Testis (tissue), 2 donors: ENCODE measurements at regions not wholly inside any gene's neighbourhood (a gene's known extent, or its start where the extent isn't known, plus 50 kb on each side); places are given as distances from the start of the nearest gene placed in this dataset.

ENCODE experiments used
- DNase-seq: peaks from one replicate; pipeline ENCODE4 v3.0.0-alpha.2; 2019
- H3K27ac ChIP-seq, 2 donors: fragments of 200-600 bp; sonication (generic); one replicate each; pipeline ENCODE4 v1.5.1; 2019
- H3K27me3 ChIP-seq: fragments of 200-600 bp; sonication (generic); one replicate; pipeline ENCODE4 v1.5.1; 2019
- H3K36me3 ChIP-seq: fragments of 200-600 bp; sonication (generic); one replicate; pipeline ENCODE4 v1.5.1; 2017; ENCODE audit warnings: low read depth; ENCODE audit errors: missing control alignments
- H3K4me1 ChIP-seq: fragments of 200-600 bp; sonication (generic); one replicate; pipeline ENCODE4 v1.5.1; 2019
- H3K4me3 ChIP-seq, 2 donors: fragments of 200-600 bp; sonication (generic); one replicate each; pipeline ENCODE4 v1.5.1; 2017 to 2019
- H3K9me3 ChIP-seq: fragments of 200-600 bp; sonication (generic); one replicate; pipeline ENCODE4 v1.5.1; 2017
- CTCF ChIP-seq, 3 experiments: fragments of 450-650 bp in 2 of 3; fragments of 200-600 bp in 1 of 3; sonication (generic) in 1 of 3; IDR thresholded peaks; one replicate each; pipeline ENCODE4 v1.5.1; 2016 to 2019; ENCODE audit warnings: antibody characterized with exemption in 3 of 3, mild to moderate bottlenecking in 2 of 3, moderate library complexity in 1 of 3
- POLR2A ChIP-seq: fragments of 450-650 bp; IDR thresholded peaks from one replicate; pipeline ENCODE4 v1.6.1; 2017; ENCODE audit warnings: antibody characterized with exemption, mild to moderate bottlenecking, moderate library complexity
- WGBS, 2 donors: methylation state at CpG; one replicate each; pipeline ENCODE4 v1.1.5; 2018; 5-methylcytosine and 5-hydroxymethylcytosine counted together
- intact Hi-C: fragments of 100-400 bp; cut with DNase I; formaldehyde crosslinking; loops from one replicate; pipeline ENCODE4 v1.15.1; 2023; ENCODE audit warnings: low total_unique reads

- no peak overlapping the region for H3K27ac ChIP-seq
- WGBS, 2 donors: 91 to 93% methylated on average over 3 of the region's 3 CpGs
- no peak for DNase-seq
- no peaks in the 10 kb centered on the region for H3K27me3 ChIP-seq
- H3K9me3 ChIP-seq: no peaks in the 10 kb centered on the region
- H3K36me3 ChIP-seq: no peaks in the 10 kb centered on the region
- H3K4me3 ChIP-seq: no peak overlapping the region
- H3K4me1 ChIP-seq: no peaks in the 10 kb centered on the region
- intact Hi-C loops: no loop called here
- no peak for TF ChIP-seq POLR2A
- TF ChIP-seq CTCF (IDR thresholded peaks at IDR 0.05): no peak
Measured at GRCh38 chr5:63603996-63604395, 358.2 kb downstream of the HTR1A start.

GRCh38 chr5:63602971-63603370, 359.3 kb downstream of the HTR1A start:
- Histone ChIP-seq H3K27me3 (no peaks in the 10 kb centered on the region), H3K36me3 (no peaks in the 10 kb centered on the region), H3K27ac (no peak overlapping the region), H3K4me3 (no peak overlapping the region), H3K4me1 (no peaks in the 10 kb centered on the region), H3K9me3 (no peaks in the 10 kb centered on the region)
- no peak for TF ChIP-seq CTCF (IDR thresholded peaks at IDR 0.05)
- TF ChIP-seq POLR2A: no peak
- no peak for DNase-seq
- intact Hi-C loops: no loop called here

GRCh38 chr5:63596254-63596653, 366.0 kb downstream of the HTR1A start:
- no peaks in the 10 kb centered on the region for H3K4me1 ChIP-seq
- no peaks in the 10 kb centered on the region for H3K9me3 ChIP-seq
- no peak overlapping the region for H3K27ac ChIP-seq
- H3K4me3 ChIP-seq: no peak overlapping the region
- TF ChIP-seq CTCF (IDR thresholded peaks at IDR 0.05): no peak
- no peak for TF ChIP-seq POLR2A
- no peaks in the 10 kb centered on the region for H3K27me3 ChIP-seq
- no peaks in the 10 kb centered on the region for H3K36me3 ChIP-seq
- intact Hi-C loops: no loop called here
- DNase-seq: no peak

GRCh38 chr5:63573380-63573779, 388.9 kb downstream of the HTR1A start:
- Histone ChIP-seq H3K36me3 (no peaks in the 10 kb centered on the region), H3K4me3 (no peak overlapping the region), H3K9me3 (no peaks in the 10 kb centered on the region), H3K27me3 (no peaks in the 10 kb centered on the region), H3K27ac (no peak overlapping the region), H3K4me1 (no peaks in the 10 kb centered on the region)
- no peak for TF ChIP-seq POLR2A
- no peak for TF ChIP-seq CTCF (IDR thresholded peaks at IDR 0.05)
- DNase-seq: no peak
- intact Hi-C loops: no loop called here

GRCh38 chr5:63572740-63573139, 389.5 kb downstream of the HTR1A start:
- Histone ChIP-seq H3K9me3 (no peaks in the 10 kb centered on the region), H3K36me3 (no peaks in the 10 kb centered on the region), H3K27ac (no peak overlapping the region), H3K27me3 (no peaks in the 10 kb centered on the region), H3K4me3 (no peak overlapping the region), H3K4me1 (no peaks in the 10 kb centered on the region)
- no peak for TF ChIP-seq CTCF (IDR thresholded peaks at IDR 0.05)
- no peak for TF ChIP-seq POLR2A
- 83 to 89% methylated on average over 1 of the region's 1 CpG for WGBS, 2 donors
- intact Hi-C loops: no loop called here
- DNase-seq: no peak
